ENCODE measurements at regions not wholly inside any gene's neighbourhood (a gene's known extent, or its start where the extent isn't known, plus 50 kb on each side); places are given as distances from the start of the nearest gene placed in this dataset.

DNA sequence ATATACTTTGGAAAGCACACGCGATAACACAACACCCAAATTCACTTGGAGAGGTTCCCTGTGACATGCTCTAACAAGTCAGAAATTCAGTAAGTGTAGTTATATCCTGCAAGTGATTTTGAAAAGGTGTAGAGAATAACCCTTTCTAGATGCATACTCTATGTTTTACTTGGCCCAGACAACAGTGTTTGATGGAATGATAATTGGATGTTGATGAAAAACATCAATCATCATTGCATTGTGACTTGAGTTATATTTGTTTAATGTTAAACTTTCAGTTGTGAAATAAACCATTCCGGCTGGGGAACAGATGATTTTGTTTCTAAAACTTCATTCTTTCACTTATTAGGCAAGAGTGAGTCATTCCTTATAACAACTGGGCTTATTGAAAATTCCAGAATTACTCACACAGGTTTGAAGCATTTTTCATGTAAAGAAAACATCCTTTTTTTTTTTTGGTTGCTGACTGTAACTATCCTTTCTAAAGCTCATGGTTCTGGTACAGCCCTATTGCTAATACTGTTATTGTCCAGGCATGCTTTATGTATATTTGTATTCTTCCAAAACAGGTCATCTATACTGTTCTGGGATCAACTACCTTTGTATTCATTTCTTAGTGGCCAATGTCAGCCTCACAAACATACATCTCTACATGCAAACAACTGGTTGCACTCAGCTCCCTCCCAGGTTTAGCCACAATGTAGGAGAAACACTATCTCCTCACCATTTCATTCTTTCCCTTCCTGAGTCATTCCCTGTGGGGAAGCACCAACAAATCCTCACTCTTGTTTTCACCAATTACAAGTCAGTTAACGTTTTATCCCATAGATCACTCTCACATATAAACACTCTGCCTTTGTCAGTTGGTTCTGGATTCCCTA is 121.2 kb upstream of the LRIG3 start:
- DNase-seq (ENCODE audit: low read depth) = peak; percentile 93

DNA sequence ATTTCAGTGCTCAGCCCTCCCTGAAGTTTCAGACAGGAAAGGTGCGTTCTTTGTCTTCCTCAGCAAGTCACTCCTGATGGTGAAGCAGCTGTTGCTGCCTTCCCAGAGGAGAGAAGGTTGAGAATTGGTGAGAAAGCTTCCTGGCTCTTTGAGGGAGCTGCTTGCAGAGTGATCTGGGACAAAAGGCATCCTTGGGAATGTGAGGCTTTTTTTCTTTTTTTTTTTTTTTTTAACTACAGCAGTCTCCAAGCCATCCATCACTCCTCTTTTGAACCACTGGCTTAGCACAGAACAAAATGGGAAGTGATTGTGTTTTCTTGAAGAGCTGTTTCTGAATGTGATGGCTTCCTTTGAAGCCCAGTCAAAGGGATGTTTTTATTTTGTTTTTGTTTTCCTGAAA is 120.4 kb upstream of the LRIG3 start:
- peak; percentile 87 for DNase-seq (ENCODE audit: low read depth)

DNA sequence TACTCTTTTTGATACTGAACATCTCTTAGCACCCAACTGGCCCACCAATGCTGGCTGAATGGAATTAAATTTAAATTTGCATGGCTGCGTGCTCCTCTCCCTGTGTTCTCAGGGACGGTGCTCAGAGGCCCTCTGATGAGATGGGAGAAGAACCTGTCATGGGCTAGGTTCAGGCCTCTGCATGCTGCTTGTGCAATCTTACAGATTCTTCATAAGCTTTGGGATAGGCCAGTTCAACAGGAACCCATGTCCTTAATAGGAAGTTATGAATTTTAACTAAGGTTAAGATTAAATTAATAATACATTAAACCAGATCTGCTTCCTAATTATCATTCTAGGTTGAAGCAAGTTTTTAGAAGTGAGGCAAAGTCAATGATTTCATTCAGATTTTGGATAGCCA is 119.7 kb upstream of the LRIG3 start:
- DNase-seq (ENCODE audit: low read depth) = no peak

DNA sequence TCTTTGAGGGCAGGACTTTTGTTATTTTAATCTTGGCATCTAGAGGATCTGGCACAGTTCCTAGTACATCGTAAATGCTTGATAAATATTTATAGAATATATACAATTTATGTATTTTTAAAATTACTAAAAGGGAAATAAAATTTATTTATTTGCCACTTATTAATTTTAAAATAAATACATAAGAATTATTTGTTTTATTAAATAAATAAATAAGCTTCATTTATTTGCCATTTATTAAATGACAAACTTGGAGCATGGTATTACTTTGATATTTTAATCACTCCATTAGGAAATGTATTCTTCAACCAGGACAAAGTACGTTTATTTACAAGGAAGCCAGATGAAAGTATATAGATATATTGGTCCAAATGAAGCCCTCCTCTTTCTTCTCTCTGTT is 118.7 kb upstream of the LRIG3 start:
- no peak for DNase-seq (ENCODE audit: low read depth)

DNA sequence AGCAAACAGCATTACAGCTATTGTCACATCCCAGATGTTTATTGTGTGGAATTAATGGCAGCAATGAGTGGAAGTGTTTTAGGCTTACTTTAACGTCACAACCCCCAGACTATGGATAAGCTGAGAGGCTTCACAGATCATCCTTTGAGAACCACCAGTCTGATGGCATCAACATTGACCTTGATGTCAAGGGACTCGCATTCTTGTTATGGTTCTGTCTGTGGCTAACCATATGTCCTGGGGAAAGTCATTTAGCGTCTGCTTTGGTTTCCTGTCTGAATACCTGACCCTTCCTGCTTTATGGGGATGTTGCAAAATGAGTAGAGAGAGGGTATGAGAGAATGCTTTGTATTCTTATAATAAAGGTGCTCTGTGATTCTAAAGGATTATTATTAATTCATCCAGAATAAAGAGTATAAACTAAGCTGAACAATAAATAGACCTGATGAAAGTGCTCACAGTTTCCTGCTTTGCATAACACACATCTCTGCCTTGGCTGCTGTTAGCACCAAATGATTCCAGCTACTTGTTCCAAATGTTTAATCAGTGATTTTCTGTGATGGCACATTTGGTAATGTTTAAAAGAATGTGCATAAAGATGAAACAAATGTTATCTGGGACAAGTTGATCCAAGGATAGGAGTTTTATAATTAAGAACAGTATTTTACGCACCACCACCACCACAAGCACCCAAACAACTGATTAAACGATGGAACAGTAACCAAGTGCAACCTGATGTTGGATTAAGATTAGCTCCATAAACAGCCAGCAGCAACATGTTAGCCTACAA is 116.9 kb upstream of the LRIG3 start:
- DNase-seq (ENCODE audit: low read depth) = no peak

DNA sequence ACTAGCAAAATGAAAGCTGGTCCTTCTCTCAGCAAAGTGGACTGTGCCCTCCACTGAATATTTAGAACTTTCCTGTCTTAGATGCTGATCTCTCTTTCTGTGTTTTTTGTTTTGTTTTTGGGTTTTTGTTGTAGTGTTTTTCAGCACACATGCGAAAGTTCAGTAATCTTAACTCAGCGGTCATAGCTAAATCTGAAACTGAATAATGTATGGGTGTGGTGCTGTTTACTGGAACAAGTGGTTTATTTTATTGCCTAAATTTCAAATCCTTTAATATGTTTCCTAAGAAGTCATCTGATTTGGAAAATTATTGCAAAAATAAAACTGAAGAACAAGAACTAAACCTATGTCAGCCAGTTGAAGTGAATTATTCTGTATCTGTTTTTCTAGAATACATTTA is 116.0 kb upstream of the LRIG3 start:
- DNase-seq (ENCODE audit: low read depth) = no peak

DNA sequence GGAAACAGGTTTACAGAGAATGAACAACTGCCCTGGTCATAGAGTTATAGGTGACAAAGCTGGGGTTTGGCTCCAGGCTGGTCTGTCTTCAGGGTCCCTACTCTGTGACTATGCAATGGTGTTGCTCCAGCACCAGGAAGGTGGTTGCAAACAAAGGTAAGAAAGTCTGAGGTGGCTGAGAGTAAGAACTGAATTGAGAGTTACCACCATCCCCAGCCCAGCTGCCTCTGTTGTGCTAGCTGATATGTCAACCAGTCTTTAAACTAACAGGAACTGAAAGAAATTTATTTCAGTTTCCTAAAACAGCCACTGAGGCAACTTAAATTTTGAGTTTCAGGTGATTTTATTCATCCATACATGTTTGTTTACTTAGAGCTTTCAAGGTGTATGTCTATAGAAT is 111.0 kb upstream of the LRIG3 start:
- no peak for DNase-seq (ENCODE audit: low read depth)

DNA sequence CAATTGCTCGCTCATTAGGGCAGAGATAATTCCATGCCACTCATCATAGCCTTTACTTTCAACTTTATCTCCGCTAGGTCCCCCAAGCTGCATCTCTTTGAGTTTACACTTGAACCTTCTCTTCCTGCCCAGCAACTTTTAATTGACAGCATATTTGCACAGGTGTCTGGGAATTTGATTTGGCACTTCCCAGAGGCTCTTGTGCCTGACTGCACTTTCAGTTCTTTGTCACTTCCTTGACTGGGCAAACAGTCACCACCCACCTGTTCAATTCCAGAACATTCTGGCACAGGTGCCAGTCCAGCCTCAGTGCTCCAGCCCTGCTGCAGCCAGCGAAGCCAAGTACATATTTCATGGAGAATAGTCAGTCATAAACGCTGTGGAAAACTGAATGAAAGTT is 110.1 kb upstream of the LRIG3 start:
- DNase-seq (ENCODE audit: low read depth) = no peak

DNA sequence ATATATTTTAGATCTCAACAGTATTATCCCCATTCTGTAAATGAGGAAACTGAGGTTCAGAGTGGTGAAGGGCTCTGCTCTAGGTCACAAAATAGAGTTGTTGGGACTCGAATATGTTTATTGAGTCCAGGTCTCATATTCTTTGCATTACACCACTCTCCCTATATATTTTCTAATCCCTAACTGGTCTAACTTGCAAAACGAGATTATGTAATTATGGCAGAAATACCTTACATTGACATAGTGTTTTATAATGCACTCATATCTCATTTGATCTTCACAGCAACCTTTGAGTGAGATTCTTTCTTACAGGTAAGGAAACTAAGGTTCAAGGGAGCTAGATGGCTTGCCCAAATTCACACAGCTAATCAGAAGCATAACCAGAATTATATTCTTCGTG is 106.9 kb upstream of the LRIG3 start:
- no peak for DNase-seq (ENCODE audit: low read depth)

DNA sequence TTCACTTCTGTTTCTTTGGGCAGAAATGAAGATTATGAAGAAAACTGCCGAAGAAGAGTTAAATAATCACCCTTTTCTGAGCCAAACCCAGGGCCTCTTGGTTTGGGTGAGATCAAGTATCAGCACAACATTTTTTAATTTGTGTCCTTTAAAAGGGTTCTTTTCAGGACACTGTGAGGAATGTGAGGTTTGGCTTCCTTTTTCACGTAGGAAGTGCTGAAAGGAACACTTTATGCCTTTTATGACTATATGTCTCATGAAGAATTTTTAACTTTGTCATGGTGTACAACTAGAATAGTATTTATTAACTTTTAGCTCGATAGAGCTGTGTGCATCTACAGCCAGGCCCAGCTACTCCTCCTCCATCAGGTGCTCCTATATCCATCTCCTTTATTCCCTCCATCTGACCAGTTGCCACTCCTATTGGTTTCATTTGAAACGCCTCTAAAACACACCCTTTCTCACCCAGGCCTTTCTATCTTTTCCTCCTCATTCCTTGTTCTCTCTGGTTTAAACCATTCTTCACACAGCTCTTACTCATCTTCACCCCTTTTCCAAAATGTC is 103.6 kb upstream of the LRIG3 start:
- peak; percentile 49 for DNase-seq (ENCODE audit: low read depth)

DNA sequence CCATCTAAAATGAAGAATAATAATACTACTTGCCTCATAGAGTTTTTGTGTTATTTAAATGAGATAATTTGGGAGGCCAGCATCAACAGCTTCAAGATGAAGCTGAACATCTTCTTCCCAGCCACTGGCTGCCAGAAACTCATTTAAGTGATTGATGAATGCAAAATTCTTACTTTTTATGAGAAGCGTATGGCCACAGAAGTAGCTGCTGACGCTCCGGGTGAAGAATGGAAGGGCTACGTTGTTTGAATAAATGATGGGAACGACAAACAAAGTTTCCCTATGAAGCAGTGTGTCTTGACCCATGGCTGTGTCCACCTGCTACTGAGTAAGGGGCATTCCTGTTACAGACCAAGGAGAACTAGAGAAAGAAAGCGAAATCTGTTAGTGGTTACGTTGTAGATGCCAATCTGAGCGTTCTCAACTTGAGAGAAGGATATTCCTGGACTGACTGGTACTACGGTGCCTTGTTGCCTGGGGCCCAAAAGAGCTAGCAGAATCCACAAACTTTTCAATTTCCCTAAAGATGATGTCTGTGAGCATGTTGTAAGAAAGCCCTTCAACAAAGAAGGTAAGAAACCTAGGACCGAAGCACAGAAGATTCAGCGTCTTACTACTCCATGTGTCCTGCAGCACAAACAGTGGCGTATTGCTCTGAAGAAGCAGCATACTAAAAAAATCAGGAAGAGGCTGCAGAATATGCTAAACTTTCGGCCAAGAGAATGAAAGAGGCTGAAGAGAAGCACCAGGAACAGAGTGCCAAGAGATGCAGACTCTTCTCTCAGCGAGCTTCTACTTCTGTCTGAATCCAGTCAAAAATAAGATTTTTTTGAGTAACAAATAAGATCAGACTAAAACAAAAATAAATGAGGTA is 100.0 kb upstream of the LRIG3 start:
- DNase-seq (ENCODE audit: low read depth) = no peak

DNA sequence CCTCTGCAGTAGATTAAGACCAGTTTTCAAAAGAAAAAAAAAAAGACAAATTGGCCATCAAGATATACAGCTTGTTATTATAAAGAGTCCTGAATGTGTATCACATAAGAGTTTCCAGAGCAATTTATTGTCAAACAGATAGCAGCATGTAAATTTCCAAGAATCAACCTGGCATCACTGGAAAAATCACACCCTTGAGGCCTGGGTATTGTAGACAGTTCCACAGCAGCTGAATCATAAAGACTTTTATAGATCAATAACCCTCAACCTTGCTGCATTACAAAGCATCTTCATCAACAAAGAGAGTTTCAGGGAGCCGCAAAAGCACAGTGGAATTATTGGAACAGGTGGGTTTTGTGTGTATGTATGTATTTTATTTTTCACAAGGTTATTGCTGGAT is 94.6 kb upstream of the LRIG3 start:
- no peak for DNase-seq (ENCODE audit: low read depth)

DNA sequence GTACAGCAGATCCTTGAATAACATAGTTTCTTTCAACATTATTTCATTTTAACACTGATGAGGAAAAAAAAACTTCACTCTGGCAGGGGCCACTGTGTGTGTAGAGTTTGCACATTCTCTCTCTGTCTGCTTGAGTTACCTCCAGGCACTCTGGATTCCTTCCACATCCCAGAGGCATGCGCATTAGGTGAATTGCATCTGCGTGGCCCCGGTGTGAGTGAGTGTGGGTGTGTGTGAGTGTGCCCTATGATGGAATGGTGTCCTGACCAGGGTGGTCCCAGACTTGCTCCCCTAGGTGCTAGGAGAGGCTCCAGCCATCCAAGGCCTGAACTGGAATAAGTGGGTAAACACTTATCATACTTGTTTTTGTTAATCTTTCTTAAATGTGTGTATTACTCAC is 90.6 kb upstream of the LRIG3 start:
- DNase-seq (ENCODE audit: low read depth) = no peak

DNA sequence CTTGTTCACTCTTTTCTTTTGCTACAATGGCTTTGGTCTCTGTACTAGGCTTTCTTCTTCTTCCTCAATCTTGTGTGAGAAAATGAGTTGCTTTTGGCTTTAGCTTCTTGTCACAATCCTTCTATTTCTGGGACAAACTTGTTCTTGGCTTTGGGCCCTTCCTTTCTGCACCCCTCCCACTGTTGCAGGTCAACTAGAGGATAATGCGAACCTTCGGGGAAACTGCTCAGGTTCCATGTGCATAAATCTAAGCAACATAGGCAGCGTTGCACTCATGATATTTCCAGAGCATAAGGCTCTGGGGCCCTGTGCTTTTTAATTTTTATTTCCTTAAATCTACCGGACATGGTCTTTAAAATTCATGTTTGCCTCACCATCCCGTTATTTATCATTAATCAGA is 89.8 kb upstream of the LRIG3 start:
- DNase-seq (ENCODE audit: low read depth) = no peak

DNA sequence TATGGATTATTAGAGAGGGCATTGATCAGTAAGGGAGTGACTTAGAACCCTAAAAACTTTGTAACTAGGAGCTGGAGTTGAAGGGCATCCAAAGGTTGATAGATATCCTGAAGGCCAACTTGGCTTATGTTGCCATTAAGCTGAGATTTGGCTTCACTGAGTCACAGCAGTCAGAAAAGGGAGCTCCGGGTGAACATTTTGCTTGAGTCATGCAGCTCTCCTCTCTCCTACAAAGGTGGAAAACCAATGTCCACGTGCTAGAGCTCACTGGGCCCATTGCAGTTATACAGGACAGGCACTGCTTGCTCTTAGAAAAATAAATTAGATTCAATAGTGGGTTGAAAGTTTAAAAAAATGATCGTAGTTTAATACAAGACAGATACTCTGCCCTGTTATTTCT is 87.3 kb upstream of the LRIG3 start:
- DNase-seq (ENCODE audit: low read depth) = no peak

DNA sequence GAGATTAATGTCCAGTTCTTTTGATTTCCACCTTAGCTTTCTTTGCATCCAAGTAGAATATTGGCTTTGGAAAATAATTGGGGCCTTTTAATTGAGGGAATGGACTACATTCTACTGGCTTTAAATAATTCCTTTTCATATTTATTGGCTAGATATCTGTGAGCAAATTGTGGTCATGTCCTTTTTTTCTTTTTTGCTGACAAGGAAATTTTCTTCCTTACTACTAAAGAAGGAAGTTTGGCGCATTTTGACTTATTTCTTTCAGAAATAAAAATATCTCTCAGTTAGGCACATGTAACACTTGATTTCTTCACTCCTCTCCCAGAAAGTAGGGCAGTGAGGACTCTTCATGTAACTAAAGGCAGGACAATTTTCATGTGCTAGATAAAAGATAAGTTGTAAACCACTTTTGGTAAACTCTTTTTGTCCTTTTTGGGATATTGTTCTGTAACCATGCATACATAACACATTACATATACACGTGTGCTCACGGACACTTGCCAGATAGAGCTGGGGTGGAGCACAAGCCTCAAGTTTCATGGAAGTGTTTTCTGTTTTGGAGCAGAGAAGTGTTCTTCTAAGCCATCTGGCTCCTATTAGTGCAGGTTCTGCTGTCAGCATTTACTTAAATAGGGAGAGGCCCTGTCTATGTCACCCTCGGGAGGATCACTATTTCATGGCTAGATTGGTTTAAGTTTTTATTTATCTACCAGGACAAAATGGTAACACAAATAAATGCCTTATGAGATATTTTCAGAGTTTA is 85.1 kb upstream of the LRIG3 start:
- DNase-seq (ENCODE audit: low read depth) = peak; percentile 39

DNA sequence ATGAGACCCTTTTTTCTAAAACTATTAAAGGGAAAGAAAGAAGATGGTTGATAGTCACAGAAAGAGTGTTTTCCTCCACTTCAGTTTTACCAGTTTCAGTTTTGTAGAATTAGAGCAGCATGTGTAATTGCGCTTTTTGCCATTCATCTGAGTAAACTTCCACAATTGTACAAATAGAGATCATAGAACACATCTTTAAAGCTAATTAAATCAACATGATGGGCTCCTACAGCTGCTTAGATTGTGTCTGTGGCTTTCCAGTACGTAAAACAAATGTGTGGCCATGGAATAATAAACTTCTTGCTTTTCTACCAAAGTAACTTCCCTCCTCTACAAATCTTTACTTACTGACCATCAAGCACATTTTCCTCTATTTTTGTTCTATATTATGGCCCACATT is 84.2 kb upstream of the LRIG3 start:
- no peak for DNase-seq (ENCODE audit: low read depth)

DNA sequence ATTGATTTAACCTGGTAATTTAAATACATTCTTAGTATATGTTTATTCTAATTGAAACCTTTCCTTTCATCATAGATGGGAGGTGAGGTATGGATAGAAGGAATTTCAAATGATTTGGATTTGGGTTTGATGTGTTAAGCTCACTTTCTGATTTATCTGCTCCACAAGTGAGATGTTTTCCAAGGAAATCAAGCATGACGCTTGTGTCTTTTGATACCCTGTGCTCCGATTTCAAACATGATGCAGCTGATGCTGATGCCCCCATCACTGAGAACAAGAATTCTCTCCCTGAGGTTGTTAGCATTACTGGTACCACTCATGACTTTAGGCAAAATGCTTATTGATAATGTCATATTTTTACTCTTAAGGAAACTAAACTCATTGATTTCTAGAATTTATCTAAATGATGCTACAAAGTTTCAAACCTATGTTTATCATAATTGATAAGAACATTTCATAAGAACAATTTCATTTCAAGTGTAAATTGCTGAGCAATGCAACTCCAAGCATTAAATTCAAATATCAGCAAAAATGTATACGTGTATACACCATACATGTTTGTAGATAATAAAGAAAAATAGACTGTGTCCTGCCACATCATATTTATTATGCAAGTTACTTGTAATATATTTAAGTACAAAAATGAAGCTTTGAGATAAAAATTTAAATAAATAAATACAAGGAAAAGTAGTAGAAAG is 75.5 kb upstream of the LRIG3 start:
- no peak for DNase-seq (ENCODE audit: low read depth)

DNA sequence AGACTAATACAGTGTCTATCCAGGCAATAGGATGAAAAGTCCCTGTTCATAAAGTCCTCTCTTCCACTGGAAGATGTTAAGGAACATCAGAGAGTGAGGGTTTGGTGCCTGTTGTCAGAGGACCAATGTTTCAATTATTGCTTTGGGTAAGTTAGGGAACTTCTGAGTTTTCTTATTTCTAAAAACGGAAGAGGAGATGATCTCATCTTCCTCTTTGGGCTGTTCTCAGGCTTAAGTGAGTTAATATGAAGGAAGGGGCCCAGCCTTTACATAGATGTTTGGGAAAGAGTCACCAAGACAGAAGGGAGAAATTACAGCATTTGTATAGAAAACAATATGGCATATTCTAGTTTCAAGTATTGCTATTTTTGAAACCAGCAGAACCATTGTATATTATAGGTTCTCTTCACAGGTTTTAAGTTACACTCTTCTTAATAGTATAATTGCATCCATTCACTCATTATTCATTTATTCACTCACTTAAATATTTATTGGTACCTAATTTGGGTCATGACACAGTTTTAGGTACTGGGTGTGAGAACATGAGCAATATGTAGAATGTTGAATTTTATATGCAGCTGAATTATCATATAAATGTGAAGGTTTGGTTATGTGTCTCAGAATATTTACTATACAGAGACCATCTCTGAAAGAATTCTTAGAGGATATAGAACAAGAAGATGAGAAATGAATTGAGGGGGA is 68.5 kb upstream of the LRIG3 start:
- no peak for DNase-seq (ENCODE audit: low read depth)

DNA sequence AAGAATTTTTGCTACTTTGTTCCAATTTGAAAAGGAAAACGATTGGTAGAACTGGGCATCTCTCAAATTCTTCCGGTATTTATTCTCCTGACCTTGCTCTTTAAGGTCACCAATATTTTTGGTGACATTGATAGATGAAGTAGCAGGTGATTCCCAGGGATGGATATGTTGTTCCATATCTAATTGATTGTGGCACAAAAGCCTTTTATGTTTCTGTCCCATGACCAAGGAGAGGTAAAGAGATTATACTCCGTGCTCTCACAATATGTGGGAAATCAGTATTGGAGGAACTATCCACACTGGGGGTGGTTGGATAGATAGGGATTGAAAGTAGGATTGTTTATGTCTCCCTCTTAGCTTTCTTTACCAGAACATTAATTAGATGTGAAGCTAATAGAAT is 61.7 kb upstream of the LRIG3 start:
- no peak for DNase-seq (ENCODE audit: low read depth)

Data from GM04503 (cell line).